ENCODE measurements at regions not wholly inside any gene's neighbourhood (a gene's known extent, or its start where the extent isn't known, plus 50 kb on each side); places are given as distances from the start of the nearest gene placed in this dataset.

GRCh38 chr9:107155244-107155817 lies 127.7 kb upstream of the RAD23B start:
- no peak for ATAC-seq
- WGBS, 2 donors (ENCODE audit: low coverage in 1 of 2): 70 to 86% methylated on average over 2 to 3 of the region's 3 CpGs
- Histone ChIP-seq H3K27ac (no peak overlapping the region), H3K9me3 (peaks cover 0 to 10% (median 0%) of the 10 kb centered on the region in 3 donors), H3K36me3 (no peaks in the 10 kb centered on the region), H3K27me3 (no peaks in the 10 kb centered on the region), H3K4me1 (no peaks in the 10 kb centered on the region), H3K4me3 (no peak overlapping the region)
- no peak for TF ChIP-seq EP300 (IDR thresholded peaks at IDR 0.05)
- TF ChIP-seq, protein P1, sequence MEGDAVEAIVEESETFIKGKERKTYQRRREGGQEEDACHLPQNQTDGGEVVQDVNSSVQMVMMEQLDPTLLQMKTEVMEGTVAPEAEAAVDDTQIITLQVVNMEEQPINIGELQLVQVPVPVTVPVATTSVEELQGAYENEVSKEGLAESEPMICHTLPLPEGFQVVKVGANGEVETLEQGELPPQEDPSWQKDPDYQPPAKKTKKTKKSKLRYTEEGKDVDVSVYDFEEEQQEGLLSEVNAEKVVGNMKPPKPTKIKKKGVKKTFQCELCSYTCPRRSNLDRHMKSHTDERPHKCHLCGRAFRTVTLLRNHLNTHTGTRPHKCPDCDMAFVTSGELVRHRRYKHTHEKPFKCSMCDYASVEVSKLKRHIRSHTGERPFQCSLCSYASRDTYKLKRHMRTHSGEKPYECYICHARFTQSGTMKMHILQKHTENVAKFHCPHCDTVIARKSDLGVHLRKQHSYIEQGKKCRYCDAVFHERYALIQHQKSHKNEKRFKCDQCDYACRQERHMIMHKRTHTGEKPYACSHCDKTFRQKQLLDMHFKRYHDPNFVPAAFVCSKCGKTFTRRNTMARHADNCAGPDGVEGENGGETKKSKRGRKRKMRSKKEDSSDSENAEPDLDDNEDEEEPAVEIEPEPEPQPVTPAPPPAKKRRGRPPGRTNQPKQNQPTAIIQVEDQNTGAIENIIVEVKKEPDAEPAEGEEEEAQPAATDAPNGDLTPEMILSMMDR (IDR thresholded peaks at IDR 0.05): no peak
- TF ChIP-seq POLR2A (IDR thresholded peaks at IDR 0.05): no peak
- TF ChIP-seq POLR2AphosphoS5 (IDR thresholded peaks at IDR 0.05): no peak

- Histone ChIP-seq H3K4me1 (no peaks in the 10 kb centered on the region), H3K27me3 (no peaks in the 10 kb centered on the region), H3K36me3 (no peaks in the 10 kb centered on the region), H3K4me3 (no peak overlapping the region), H3K9me3 (peaks cover 0 to 6% (median 0%) of the 10 kb centered on the region in 3 donors), H3K27ac (no peak overlapping the region)
- 10 to 20% methylated on average over 2 of the region's 2 CpGs for WGBS, 2 donors (ENCODE audit: low coverage in 1 of 2)
- ATAC-seq: no peak
- TF ChIP-seq, protein P1 (IDR thresholded peaks at IDR 0.05): peak in 1 of 4 experiments; percentile 39
- TF ChIP-seq POLR2AphosphoS5 (IDR thresholded peaks at IDR 0.05): no peak
Measured at GRCh38 chr9:107158321-107158720, 124.8 kb upstream of the RAD23B start.

DNA sequence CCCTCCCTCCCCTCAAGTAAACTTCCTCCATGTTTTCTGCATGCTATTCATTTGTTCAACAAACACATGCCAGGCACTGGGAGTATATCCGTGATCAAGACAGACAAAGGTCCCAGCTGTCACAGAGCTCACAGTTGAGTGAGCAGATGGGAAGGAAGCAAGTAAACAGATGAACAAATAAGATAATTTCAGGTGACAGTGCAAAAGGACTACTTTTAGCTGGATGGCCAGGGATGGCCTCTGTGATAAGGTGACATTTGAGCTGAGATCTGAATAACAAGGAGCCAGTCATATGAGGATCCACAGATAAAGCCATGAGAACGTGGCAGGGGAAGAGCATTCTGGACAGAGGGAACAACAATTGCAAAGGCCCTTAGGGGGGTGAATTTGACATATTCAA lies 121.7 kb upstream of the RAD23B start:
- ATAC-seq: no peak
- TF ChIP-seq POLR2A (IDR thresholded peaks at IDR 0.05) (no peak), EP300 (IDR thresholded peaks at IDR 0.05) (no peak)
- TF ChIP-seq, protein P1 (IDR thresholded peaks at IDR 0.05): no peak
- Histone ChIP-seq H3K4me1 (no peaks in the 10 kb centered on the region), H3K36me3 (no peaks in the 10 kb centered on the region), H3K27me3 (no peaks in the 10 kb centered on the region), H3K4me3 (no peak overlapping the region), H3K27ac (no peak overlapping the region), H3K9me3 (peaks cover 0 to 7% (median 0%) of the 10 kb centered on the region in 3 donors)
- WGBS, 2 donors (ENCODE audit: low coverage in 1 of 2): 59 to 79% methylated on average over 2 of the region's 2 CpGs

DNA sequence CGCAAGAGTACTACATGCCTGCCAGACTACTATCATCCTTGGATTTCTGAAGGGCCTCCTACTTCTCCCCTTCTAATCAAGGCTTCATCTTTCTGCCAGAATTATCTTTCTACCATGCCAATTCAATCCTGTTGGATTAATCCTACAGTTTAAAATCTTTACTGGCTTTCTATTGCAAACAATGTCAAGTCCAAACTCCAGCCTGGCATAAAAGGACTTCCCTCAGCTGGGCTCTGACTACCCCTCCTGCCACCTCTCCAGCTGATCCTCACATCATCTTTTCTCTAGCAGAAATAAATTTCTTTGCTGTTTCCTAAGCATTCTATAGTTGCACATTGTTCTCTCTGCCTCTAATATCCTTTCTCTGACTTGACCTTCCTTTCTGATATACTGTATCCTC lies 119.7 kb upstream of the RAD23B start:
- peaks cover 0 to 7% (median 0%) of the 10 kb centered on the region in 3 donors for H3K9me3 ChIP-seq
- no peaks in the 10 kb centered on the region for H3K4me1 ChIP-seq
- H3K4me3 ChIP-seq: no peak overlapping the region
- TF ChIP-seq, protein P1 (IDR thresholded peaks at IDR 0.05): no peak
- no peak for TF ChIP-seq EP300 (IDR thresholded peaks at IDR 0.05)
- no peak for TF ChIP-seq POLR2A (IDR thresholded peaks at IDR 0.05)
- TF ChIP-seq POLR2AphosphoS5 (IDR thresholded peaks at IDR 0.05): no peak
- no peak overlapping the region for H3K27ac ChIP-seq
- no peak for ATAC-seq
- H3K36me3 ChIP-seq: no peaks in the 10 kb centered on the region
- 90% methylated on average over 1 of the region's 1 CpG; no CpG with 5 or more reads in 1 of the 2 donors for WGBS, 2 donors (ENCODE audit: low coverage in 1 of 2)
- H3K27me3 ChIP-seq: no peaks in the 10 kb centered on the region

DNA sequence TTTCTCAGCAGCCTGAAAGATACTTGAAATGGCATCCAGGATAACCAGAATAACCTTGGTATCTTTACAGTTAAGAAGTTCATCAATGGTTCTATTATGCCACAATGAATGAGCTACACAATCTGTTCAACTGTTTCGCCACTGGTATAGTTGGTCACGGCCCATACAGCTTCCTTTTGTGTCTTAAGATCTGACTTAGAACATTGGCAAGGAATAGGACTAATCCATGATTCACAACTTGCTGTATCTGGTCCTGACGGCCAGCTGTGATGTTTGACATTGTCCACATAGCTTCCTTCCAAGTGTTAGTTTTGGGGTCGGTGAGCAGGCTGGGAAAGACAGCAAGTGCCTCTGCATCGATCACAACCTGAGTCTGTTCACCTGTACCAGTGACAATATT lies 113.3 kb upstream of the RAD23B start:
- no peaks in the 10 kb centered on the region for H3K9me3 ChIP-seq
- no peak overlapping the region for H3K4me3 ChIP-seq
- no peak for ATAC-seq
- WGBS, 2 donors (ENCODE audit: low coverage in 1 of 2): 65 to 73% methylated on average over 2 to 3 of the region's 5 CpGs
- TF ChIP-seq POLR2AphosphoS5 (IDR thresholded peaks at IDR 0.05) (no peak), POLR2A (IDR thresholded peaks at IDR 0.05) (no peak), EP300 (IDR thresholded peaks at IDR 0.05) (no peak)
- TF ChIP-seq, protein P1 (IDR thresholded peaks at IDR 0.05): no peak
- no peaks in the 10 kb centered on the region for H3K27me3 ChIP-seq
- H3K36me3 ChIP-seq: no peaks in the 10 kb centered on the region
- H3K27ac ChIP-seq: no peak overlapping the region
- no peaks in the 10 kb centered on the region for H3K4me1 ChIP-seq
